HFFc6 (cell line): ENCODE measurements at regions not wholly inside any gene's neighbourhood (a gene's known extent, or its start where the extent isn't known, plus 50 kb on each side); places are given as distances from the start of the nearest gene placed in this dataset.

Experiments
- DNase-seq: peaks from one replicate; pipeline ENCODE4 v3.0.0-alpha.2; 2018
- H3K27ac Mint-ChIP-seq: 2 replicates; pipeline ENCODE4 v1.8.0; 2020; ENCODE audit warnings: mild to moderate bottlenecking, mixed read lengths
- H3K27me3 Mint-ChIP-seq: 2 replicates; pipeline ENCODE4 v1.8.0; 2021; ENCODE audit warnings: mild to moderate bottlenecking, moderate library complexity, mixed read lengths; ENCODE audit not compliant: insufficient read depth
- H3K36me3 Mint-ChIP-seq: 2 replicates; pipeline ENCODE4 v1.8.0; 2021; ENCODE audit warnings: low read depth, mixed read lengths
- H3K4me1 Mint-ChIP-seq: 2 replicates; pipeline ENCODE4 v1.8.0; 2020; ENCODE audit warnings: low read depth, mixed read lengths
- H3K4me3 Mint-ChIP-seq: 2 replicates; pipeline ENCODE4 v1.8.0; 2020; ENCODE audit warnings: mild to moderate bottlenecking, moderate library complexity, mixed read lengths
- H3K9me3 Mint-ChIP-seq: 2 replicates; pipeline ENCODE4 v1.8.0; 2020; ENCODE audit warnings: mild to moderate bottlenecking, mixed read lengths
- TF ChIP-seq, protein P1 (sequence below): fragments of 200-600 bp; sonication (generic); IDR thresholded peaks from 2 replicates; pipeline ENCODE4 v1.5.0; 2021; ENCODE audit warnings: antibody characterized with exemption, mild to moderate bottlenecking

DNA sequence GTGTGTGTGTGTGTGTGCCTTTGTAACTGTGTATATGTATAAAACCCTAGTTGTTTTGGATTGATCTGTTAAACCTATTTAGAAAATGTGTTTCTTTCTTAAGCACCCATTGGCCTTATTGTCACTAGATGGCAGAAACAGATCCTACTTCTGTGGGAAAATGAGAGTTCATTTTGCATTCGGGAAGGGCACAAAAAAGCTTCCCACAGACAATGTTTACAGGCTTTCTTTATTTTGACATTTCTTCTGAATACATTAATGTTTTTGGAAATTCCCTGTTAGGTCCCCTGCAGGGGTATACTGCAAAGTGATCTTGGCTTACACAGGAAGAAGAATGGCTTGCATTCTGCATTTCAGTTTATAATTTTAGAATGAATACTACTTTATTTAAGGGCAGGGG is 481.8 kb upstream of the ARRDC3 start:
- Mint-ChIP-seq H3K4me1 (no peaks in the 10 kb centered on the region), H3K4me3 (no peak overlapping the region), H3K9me3 (peaks cover 27% of the 10 kb centered on the region), H3K27ac (no peak overlapping the region), H3K36me3 (no peaks in the 10 kb centered on the region), H3K27me3 (peaks cover 1% of the 10 kb centered on the region; the same call in 1 of the 2 replicates)
- DNase-seq: no peak
- TF ChIP-seq, protein P1, sequence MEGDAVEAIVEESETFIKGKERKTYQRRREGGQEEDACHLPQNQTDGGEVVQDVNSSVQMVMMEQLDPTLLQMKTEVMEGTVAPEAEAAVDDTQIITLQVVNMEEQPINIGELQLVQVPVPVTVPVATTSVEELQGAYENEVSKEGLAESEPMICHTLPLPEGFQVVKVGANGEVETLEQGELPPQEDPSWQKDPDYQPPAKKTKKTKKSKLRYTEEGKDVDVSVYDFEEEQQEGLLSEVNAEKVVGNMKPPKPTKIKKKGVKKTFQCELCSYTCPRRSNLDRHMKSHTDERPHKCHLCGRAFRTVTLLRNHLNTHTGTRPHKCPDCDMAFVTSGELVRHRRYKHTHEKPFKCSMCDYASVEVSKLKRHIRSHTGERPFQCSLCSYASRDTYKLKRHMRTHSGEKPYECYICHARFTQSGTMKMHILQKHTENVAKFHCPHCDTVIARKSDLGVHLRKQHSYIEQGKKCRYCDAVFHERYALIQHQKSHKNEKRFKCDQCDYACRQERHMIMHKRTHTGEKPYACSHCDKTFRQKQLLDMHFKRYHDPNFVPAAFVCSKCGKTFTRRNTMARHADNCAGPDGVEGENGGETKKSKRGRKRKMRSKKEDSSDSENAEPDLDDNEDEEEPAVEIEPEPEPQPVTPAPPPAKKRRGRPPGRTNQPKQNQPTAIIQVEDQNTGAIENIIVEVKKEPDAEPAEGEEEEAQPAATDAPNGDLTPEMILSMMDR: no peak

GRCh38 chr5:91851670-91852069 is 468.6 kb upstream of the ARRDC3 start:
- Mint-ChIP-seq H3K9me3 (peaks cover 18% of the 10 kb centered on the region), H3K36me3 (no peaks in the 10 kb centered on the region), H3K4me1 (no peaks in the 10 kb centered on the region), H3K27ac (no peak overlapping the region), H3K4me3 (no peak overlapping the region), H3K27me3 (no peaks in the 10 kb centered on the region)
- DNase-seq: no peak
- TF ChIP-seq, protein P1: no peak

GRCh38 chr5:91850031-91850430 is 466.9 kb upstream of the ARRDC3 start:
- no peak overlapping the region for H3K27ac Mint-ChIP-seq
- peaks cover 18% of the 10 kb centered on the region for H3K9me3 Mint-ChIP-seq
- H3K27me3 Mint-ChIP-seq: no peaks in the 10 kb centered on the region
- no peak for DNase-seq
- no peaks in the 10 kb centered on the region for H3K4me1 Mint-ChIP-seq
- H3K36me3 Mint-ChIP-seq: no peaks in the 10 kb centered on the region
- no peak overlapping the region for H3K4me3 Mint-ChIP-seq
- TF ChIP-seq, protein P1: no peak

GRCh38 chr5:91849069-91849468 is 466.0 kb upstream of the ARRDC3 start:
- Mint-ChIP-seq H3K9me3 (peaks cover 19% of the 10 kb centered on the region), H3K4me1 (no peaks in the 10 kb centered on the region), H3K36me3 (no peaks in the 10 kb centered on the region), H3K27ac (no peak overlapping the region), H3K4me3 (no peak overlapping the region), H3K27me3 (no peaks in the 10 kb centered on the region)
- no peak for DNase-seq
- TF ChIP-seq, protein P1: no peak

- DNase-seq: no peak
- H3K27ac Mint-ChIP-seq: no peak overlapping the region
- no peak overlapping the region for H3K4me3 Mint-ChIP-seq
- H3K4me1 Mint-ChIP-seq: no peaks in the 10 kb centered on the region
- H3K9me3 Mint-ChIP-seq: peaks cover 21% of the 10 kb centered on the region
- no peaks in the 10 kb centered on the region for H3K36me3 Mint-ChIP-seq
- TF ChIP-seq, protein P1: no peak
- no peaks in the 10 kb centered on the region for H3K27me3 Mint-ChIP-seq
Observed at GRCh38 chr5:91848453-91848852, 465.3 kb upstream of the ARRDC3 start.

DNA sequence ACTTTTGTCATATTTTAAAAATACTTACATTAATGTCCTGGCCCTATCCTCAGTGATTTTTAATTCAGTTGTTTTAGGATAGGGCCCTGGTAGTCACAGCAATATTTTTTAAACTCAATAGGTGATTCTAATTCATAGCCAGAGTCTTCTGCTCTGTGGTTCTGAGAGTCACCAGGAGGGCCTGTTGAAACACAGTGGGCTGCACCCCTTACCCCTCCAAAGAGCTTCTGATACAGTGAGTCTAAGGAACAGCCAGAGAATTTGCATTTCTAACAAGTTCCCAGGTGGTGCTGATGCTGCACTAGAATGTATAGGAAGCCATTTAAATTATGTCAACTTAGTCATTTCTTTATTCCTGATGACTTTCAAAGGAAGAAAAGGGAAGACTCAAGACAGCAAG is 458.3 kb upstream of the ARRDC3 start:
- no peaks in the 10 kb centered on the region for H3K4me1 Mint-ChIP-seq
- H3K4me3 Mint-ChIP-seq: no peak overlapping the region
- H3K36me3 Mint-ChIP-seq: 0 out of 2 replicates have a peak, but pooled peaks cover 3% of the 10 kb centered on the region
- H3K9me3 Mint-ChIP-seq: peaks cover 42% of the 10 kb centered on the region
- H3K27ac Mint-ChIP-seq: no peak overlapping the region
- TF ChIP-seq, protein P1: no peak
- DNase-seq: no peak
- no peaks in the 10 kb centered on the region for H3K27me3 Mint-ChIP-seq
